GM12864 (cell line): ENCODE measurements at regions not wholly inside any gene's neighbourhood (a gene's known extent, or its start where the extent isn't known, plus 50 kb on each side); places are given as distances from the start of the nearest gene placed in this dataset.

Experiments
- DNase-seq: peaks from one replicate; pipeline ENCODE4 v3.0.0-alpha.2; 2011; ENCODE audit warnings: low read depth
- H3K4me3 ChIP-seq: 2 replicates; pipeline ENCODE4 v1.5.1; 2011; ENCODE audit warnings: mild to moderate bottlenecking, low read depth, low read length, control low read depth
- CTCF ChIP-seq: IDR thresholded peaks from 2 replicates; pipeline ENCODE4 v1.5.1; 2011; ENCODE audit warnings: low read depth, mild to moderate bottlenecking, moderate library complexity, low read length, control low read depth, inconsistent platforms; ENCODE audit errors: missing control alignments

- TF ChIP-seq CTCF, result no peak
- DNase-seq, result no peak
- no peak overlapping the region for H3K4me3 ChIP-seq
Measured at GRCh38 chr3:192054881-192055280, 593.9 kb downstream of the PYDC2 start.

- no peak overlapping the region for H3K4me3 ChIP-seq
- no peak for TF ChIP-seq CTCF
- no peak for DNase-seq
Measured at GRCh38 chr3:192055946-192056345, 595.0 kb downstream of the PYDC2 start.

GRCh38 chr3:192057261-192057660 lies 596.3 kb downstream of the PYDC2 start:
- TF ChIP-seq CTCF, result no peak
- H3K4me3 ChIP-seq, result no peak overlapping the region
- DNase-seq, result no peak

GRCh38 chr3:192060160-192060781 lies 599.3 kb downstream of the PYDC2 start:
- no peak overlapping the region for H3K4me3 ChIP-seq
- TF ChIP-seq CTCF, result no peak
- DNase-seq, result no peak

GRCh38 chr3:192061426-192061825 lies 600.5 kb downstream of the PYDC2 start:
- no peak for DNase-seq
- TF ChIP-seq CTCF, result no peak
- H3K4me3 ChIP-seq, result no peak overlapping the region

GRCh38 chr3:192062186-192062585 lies 601.2 kb downstream of the PYDC2 start:
- TF ChIP-seq CTCF, result no peak
- no peak for DNase-seq
- H3K4me3 ChIP-seq, result no peak overlapping the region

- TF ChIP-seq CTCF, result peak; percentile 16
- DNase-seq, result peak; percentile 90
- peak overlapping the region; percentile 42 for H3K4me3 ChIP-seq
Measured at GRCh38 chr3:192063570-192063969, 602.6 kb downstream of the PYDC2 start.
